Chondrocyte (in vitro differentiated cells): ENCODE measurements at regions not wholly inside any gene's neighbourhood (a gene's known extent, or its start where the extent isn't known, plus 50 kb on each side); places are given as distances from the start of the nearest gene placed in this dataset.

Source experiments
- DNase-seq: peaks from one replicate; pipeline ENCODE4 v3.0.0; 2021; ENCODE audit warnings: mixed read lengths, low spot score
- H3K27ac Mint-ChIP-seq: one replicate; pipeline ENCODE4 v1.8.0; 2021; ENCODE audit warnings: mild to moderate bottlenecking, moderate library complexity, mixed read lengths; ENCODE audit not compliant: unreplicated experiment
- H3K27me3 Mint-ChIP-seq: 2 replicates; pipeline ENCODE4 v1.8.0; 2021; ENCODE audit warnings: low read depth, mixed read lengths
- H3K36me3 Mint-ChIP-seq: 2 replicates; pipeline ENCODE4 v1.8.0; 2021; ENCODE audit warnings: low read depth, mixed read lengths
- H3K4me1 Mint-ChIP-seq: 2 replicates; pipeline ENCODE4 v1.8.0; 2021; ENCODE audit warnings: low read depth, mild to moderate bottlenecking, mixed read lengths
- H3K4me3 Mint-ChIP-seq: one replicate; pipeline ENCODE4 v1.8.0; 2021; ENCODE audit warnings: mild to moderate bottlenecking, moderate library complexity, mixed read lengths; ENCODE audit not compliant: unreplicated experiment
- H3K9me3 Mint-ChIP-seq: 2 replicates; pipeline ENCODE4 v1.8.0; 2021; ENCODE audit warnings: low read depth, mixed read lengths
- CTCF ChIP-seq: fragments of 200-600 bp; sonication (generic); IDR thresholded peaks from 2 replicates; pipeline ENCODE4 v1.5.0; 2021; ENCODE audit warnings: antibody characterized with exemption, mild to moderate bottlenecking, moderate library complexity

DNA sequence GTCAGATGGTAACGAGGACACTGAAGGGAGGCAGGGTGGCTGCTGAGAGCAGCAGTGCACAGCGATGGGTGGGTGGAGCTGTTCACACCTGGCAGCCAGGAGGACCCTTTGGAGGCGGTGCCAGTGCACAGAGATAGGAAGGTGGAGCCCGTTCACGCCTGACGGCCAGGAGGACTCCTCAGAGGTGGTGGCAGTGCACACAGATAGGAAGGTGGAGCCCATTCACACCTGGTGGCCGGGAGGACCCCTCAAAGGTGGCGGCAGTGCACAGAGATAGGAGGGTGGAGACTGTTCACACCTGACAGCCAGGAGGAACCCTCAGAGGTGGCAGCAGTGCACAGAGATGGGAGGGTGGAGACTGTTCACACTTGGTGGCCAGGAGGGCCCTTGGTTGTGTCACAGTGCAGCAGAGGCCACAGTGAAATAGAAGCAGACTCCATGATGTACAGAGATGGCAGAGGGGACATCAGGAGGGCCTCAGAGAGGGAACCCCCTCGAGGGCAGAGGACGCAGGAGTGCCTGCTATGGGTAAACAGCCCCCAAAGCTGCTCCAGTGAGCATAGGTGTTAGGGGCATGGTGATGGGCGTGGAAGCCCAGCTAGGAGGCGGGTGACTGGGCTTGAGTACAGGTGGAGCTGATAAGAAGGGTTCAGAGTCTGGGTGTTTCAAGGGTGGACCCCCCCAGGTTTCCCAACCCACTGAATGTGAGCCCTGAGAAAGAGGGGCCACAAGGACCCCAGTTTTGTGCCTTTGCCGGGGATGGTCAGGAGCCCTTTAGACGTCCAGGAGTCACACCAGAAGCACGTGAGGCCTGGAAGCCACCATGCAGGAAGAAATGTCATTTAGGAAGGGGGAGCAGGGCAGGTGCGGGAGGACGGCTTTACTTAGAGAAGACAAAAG is 566.7 kb downstream of the BRD1 start:
- no peak for TF ChIP-seq CTCF
- H3K9me3 Mint-ChIP-seq: peaks cover 5% of the 10 kb centered on the region
- H3K27me3 Mint-ChIP-seq: peaks cover 4% of the 10 kb centered on the region
- H3K36me3 Mint-ChIP-seq: no peaks in the 10 kb centered on the region
- H3K27ac Mint-ChIP-seq: no peak overlapping the region
- DNase-seq: peak; percentile 71
- no peak overlapping the region for H3K4me3 Mint-ChIP-seq
- no peaks in the 10 kb centered on the region for H3K4me1 Mint-ChIP-seq

GRCh38 chr22:49259839-49260615 is 567.6 kb downstream of the BRD1 start:
- DNase-seq: peak; percentile 42
- Mint-ChIP-seq H3K9me3 (peaks cover 5% of the 10 kb centered on the region), H3K36me3 (no peaks in the 10 kb centered on the region), H3K4me3 (no peak overlapping the region), H3K27me3 (peaks cover 4% of the 10 kb centered on the region), H3K4me1 (no peaks in the 10 kb centered on the region), H3K27ac (no peak overlapping the region)
- no peak for TF ChIP-seq CTCF

DNA sequence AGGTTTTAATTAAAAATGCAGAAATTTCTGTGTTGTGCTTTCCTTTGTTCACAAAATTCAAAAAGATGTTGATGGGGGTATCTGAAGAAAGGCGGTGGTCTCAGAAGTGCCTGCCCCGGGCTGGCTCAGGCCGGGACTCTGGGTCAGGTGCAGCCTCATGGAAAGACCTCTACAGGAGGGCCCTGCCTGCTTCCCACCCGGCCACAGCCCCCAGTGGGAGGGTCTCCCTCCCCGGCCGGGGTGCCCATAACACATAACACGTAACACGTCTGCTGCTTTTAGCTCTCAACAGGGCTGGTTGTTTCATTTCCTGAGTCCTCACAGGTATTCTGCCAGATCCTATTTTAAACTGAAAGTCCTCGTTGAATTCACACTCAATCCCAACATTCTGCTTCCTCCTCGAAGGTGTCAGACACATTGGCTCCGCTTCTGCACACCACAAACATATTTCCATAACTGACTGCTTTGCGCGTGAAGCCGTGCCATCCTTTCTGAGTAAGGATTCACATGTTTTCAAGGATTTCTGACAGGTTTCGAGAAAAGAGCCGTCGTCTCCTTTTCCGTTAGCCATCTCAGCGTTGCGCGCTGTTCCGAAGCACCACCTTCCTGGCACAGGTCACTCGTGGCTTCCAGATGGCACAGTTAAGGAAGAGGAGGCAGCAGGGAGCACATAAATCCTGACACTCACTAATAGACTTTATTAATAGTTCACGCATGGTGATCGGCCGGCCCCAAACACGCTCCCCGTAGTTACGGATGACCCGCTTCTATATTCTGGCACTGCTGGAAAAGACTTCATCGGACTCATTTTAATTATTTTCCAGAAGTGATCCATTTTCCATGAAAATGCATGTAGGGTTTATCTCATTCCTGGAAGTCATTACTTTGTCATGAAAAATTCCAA is 569.3 kb downstream of the BRD1 start:
- Mint-ChIP-seq H3K27ac (no peak overlapping the region), H3K4me1 (no peaks in the 10 kb centered on the region), H3K36me3 (no peaks in the 10 kb centered on the region), H3K9me3 (peaks cover 11% of the 10 kb centered on the region), H3K27me3 (no peaks in the 10 kb centered on the region), H3K4me3 (no peak overlapping the region)
- peak; percentile 60 for DNase-seq
- no peak for TF ChIP-seq CTCF

GRCh38 chr22:49257551-49257961 is 570.1 kb downstream of the BRD1 start:
- Mint-ChIP-seq H3K27ac (no peak overlapping the region), H3K9me3 (peaks cover 11% of the 10 kb centered on the region), H3K27me3 (no peaks in the 10 kb centered on the region), H3K4me3 (no peak overlapping the region), H3K36me3 (no peaks in the 10 kb centered on the region), H3K4me1 (no peaks in the 10 kb centered on the region)
- TF ChIP-seq CTCF: no peak
- DNase-seq: peak; percentile 72
